ENCODE measurements at regions not wholly inside any gene's neighbourhood (a gene's known extent, or its start where the extent isn't known, plus 50 kb on each side); places are given as distances from the start of the nearest gene placed in this dataset.

GRCh38 chr5:35468811-35469210 is 148.9 kb upstream of the SPEF2 start:
- H3K27ac ChIP-seq (ENCODE audit: low read depth): no peak overlapping the region
- WGBS: 82% methylated on average over 4 of the region's 4 CpGs

GRCh38 chr5:35466746-35467145 is 150.9 kb upstream of the SPEF2 start:
- 94% methylated on average over 5 of the region's 5 CpGs for WGBS
- no peak overlapping the region for H3K4me3 ChIP-seq (ENCODE audit: low read depth, low read length)
- no peaks in the 10 kb centered on the region for H3K36me3 ChIP-seq (ENCODE audit: insufficient read depth)
- no peaks in the 10 kb centered on the region for H3K4me1 ChIP-seq (ENCODE audit: insufficient read depth)
- DNase-seq (ENCODE audit: extremely low spot score): no peak
- H3K27ac ChIP-seq (ENCODE audit: low read depth): no peak overlapping the region

More at GRCh38 chr5:35468811-35469210, 148.9 kb upstream of the SPEF2 start:
- no peak overlapping the region for H3K4me3 ChIP-seq (ENCODE audit: low read depth, low read length)
- no peaks in the 10 kb centered on the region for H3K4me1 ChIP-seq (ENCODE audit: insufficient read depth)
- H3K36me3 ChIP-seq (ENCODE audit: insufficient read depth): no peaks in the 10 kb centered on the region
- no peak for DNase-seq (ENCODE audit: extremely low spot score)

- no peaks in the 10 kb centered on the region for H3K4me1 ChIP-seq (ENCODE audit: insufficient read depth)
- WGBS: 81% methylated on average over 2 of the region's 2 CpGs
- no peak overlapping the region for H3K27ac ChIP-seq (ENCODE audit: low read depth)
- no peaks in the 10 kb centered on the region for H3K36me3 ChIP-seq (ENCODE audit: insufficient read depth)
- no peak overlapping the region for H3K4me3 ChIP-seq (ENCODE audit: low read depth, low read length)
- no peak for DNase-seq (ENCODE audit: extremely low spot score)
These were observed 152.9 kb upstream of the SPEF2 start for GRCh38 chr5:35464757-35465156.

GRCh38 chr5:35461530-35461929 is 156.1 kb upstream of the SPEF2 start:
- H3K4me1 ChIP-seq (ENCODE audit: insufficient read depth): no peaks in the 10 kb centered on the region
- WGBS: 61% methylated on average over 2 of the region's 2 CpGs
- DNase-seq (ENCODE audit: extremely low spot score): no peak
- H3K4me3 ChIP-seq (ENCODE audit: low read depth, low read length): no peak overlapping the region
- no peak overlapping the region for H3K27ac ChIP-seq (ENCODE audit: low read depth)
- H3K36me3 ChIP-seq (ENCODE audit: insufficient read depth): no peaks in the 10 kb centered on the region

- no peaks in the 10 kb centered on the region for H3K4me1 ChIP-seq (ENCODE audit: insufficient read depth)
- no peaks in the 10 kb centered on the region for H3K36me3 ChIP-seq (ENCODE audit: insufficient read depth)
- WGBS: 15% methylated on average over 1 of the region's 1 CpG
- H3K4me3 ChIP-seq (ENCODE audit: low read depth, low read length): no peak overlapping the region
- H3K27ac ChIP-seq (ENCODE audit: low read depth): no peak overlapping the region
- DNase-seq (ENCODE audit: extremely low spot score): no peak
These were observed 158.8 kb upstream of the SPEF2 start for GRCh38 chr5:35458824-35459207.

GRCh38 chr5:35457912-35458823 is 159.5 kb upstream of the SPEF2 start:
- Histone ChIP-seq H3K27ac (ENCODE audit: low read depth) (no peak overlapping the region), H3K4me1 (ENCODE audit: insufficient read depth) (no peaks in the 10 kb centered on the region), H3K36me3 (ENCODE audit: insufficient read depth) (no peaks in the 10 kb centered on the region), H3K4me3 (ENCODE audit: low read depth, low read length) (no peak overlapping the region)
- 77% methylated on average over 5 of the region's 5 CpGs for WGBS
- no peak for DNase-seq (ENCODE audit: extremely low spot score)

- no peak for DNase-seq (ENCODE audit: extremely low spot score)
- no peak overlapping the region for H3K27ac ChIP-seq (ENCODE audit: low read depth)
- H3K4me1 ChIP-seq (ENCODE audit: insufficient read depth): no peaks in the 10 kb centered on the region
- H3K4me3 ChIP-seq (ENCODE audit: low read depth, low read length): no peak overlapping the region
- no peaks in the 10 kb centered on the region for H3K36me3 ChIP-seq (ENCODE audit: insufficient read depth)
- WGBS: 83% methylated on average over 1 of the region's 1 CpG
These were observed 161.2 kb upstream of the SPEF2 start for GRCh38 chr5:35456506-35456905.

GRCh38 chr5:35454011-35454525 is 163.6 kb upstream of the SPEF2 start:
- WGBS: 83% methylated on average over 3 of the region's 3 CpGs
- Histone ChIP-seq H3K36me3 (ENCODE audit: insufficient read depth) (peaks cover 2% of the 10 kb centered on the region), H3K4me1 (ENCODE audit: insufficient read depth) (no peaks in the 10 kb centered on the region), H3K27ac (ENCODE audit: low read depth) (no peak overlapping the region), H3K4me3 (ENCODE audit: low read depth, low read length) (no peak overlapping the region)
- DNase-seq (ENCODE audit: extremely low spot score): no peak

GRCh38 chr5:35443803-35444595 is 173.7 kb upstream of the SPEF2 start:
- Histone ChIP-seq H3K4me1 (ENCODE audit: insufficient read depth) (no peaks in the 10 kb centered on the region), H3K36me3 (ENCODE audit: insufficient read depth) (no peaks in the 10 kb centered on the region), H3K4me3 (ENCODE audit: low read depth, low read length) (no peak overlapping the region), H3K27ac (ENCODE audit: low read depth) (no peak overlapping the region)
- no peak for DNase-seq (ENCODE audit: extremely low spot score)
- 92% methylated on average over 5 of the region's 5 CpGs for WGBS

- DNase-seq (ENCODE audit: extremely low spot score): no peak
- H3K36me3 ChIP-seq (ENCODE audit: insufficient read depth): no peaks in the 10 kb centered on the region
- H3K4me1 ChIP-seq (ENCODE audit: insufficient read depth): no peaks in the 10 kb centered on the region
- no peak overlapping the region for H3K27ac ChIP-seq (ENCODE audit: low read depth)
- 68% methylated on average over 4 of the region's 4 CpGs for WGBS
- H3K4me3 ChIP-seq (ENCODE audit: low read depth, low read length): no peak overlapping the region
These were observed 174.6 kb upstream of the SPEF2 start for GRCh38 chr5:35442885-35443639.

GRCh38 chr5:35440409-35440808 is 177.3 kb upstream of the SPEF2 start:
- Histone ChIP-seq H3K4me1 (ENCODE audit: insufficient read depth) (no peaks in the 10 kb centered on the region), H3K4me3 (ENCODE audit: low read depth, low read length) (no peak overlapping the region), H3K36me3 (ENCODE audit: insufficient read depth) (no peaks in the 10 kb centered on the region), H3K27ac (ENCODE audit: low read depth) (no peak overlapping the region)
- WGBS: 93% methylated on average over 2 of the region's 2 CpGs
- no peak for DNase-seq (ENCODE audit: extremely low spot score)

GRCh38 chr5:35438786-35439185 is 178.9 kb upstream of the SPEF2 start:
- no peak for DNase-seq (ENCODE audit: extremely low spot score)
- Histone ChIP-seq H3K4me1 (ENCODE audit: insufficient read depth) (no peaks in the 10 kb centered on the region), H3K27ac (ENCODE audit: low read depth) (no peak overlapping the region), H3K36me3 (ENCODE audit: insufficient read depth) (no peaks in the 10 kb centered on the region), H3K4me3 (ENCODE audit: low read depth, low read length) (no peak overlapping the region)
- WGBS: 83% methylated on average over 2 of the region's 2 CpGs

- no peaks in the 10 kb centered on the region for H3K4me1 ChIP-seq (ENCODE audit: insufficient read depth)
- H3K4me3 ChIP-seq (ENCODE audit: low read depth, low read length): no peak overlapping the region
- no peak for DNase-seq (ENCODE audit: extremely low spot score)
- no peaks in the 10 kb centered on the region for H3K36me3 ChIP-seq (ENCODE audit: insufficient read depth)
- WGBS: 92% methylated on average over 1 of the region's 1 CpG
- H3K27ac ChIP-seq (ENCODE audit: low read depth): no peak overlapping the region
These were observed 179.4 kb upstream of the SPEF2 start for GRCh38 chr5:35438288-35438687.

All from urinary bladder (tissue), 3 donors.